Muscle layer of duodenum (tissue), 2 donors: ENCODE measurements at regions not wholly inside any gene's neighbourhood (a gene's known extent, or its start where the extent isn't known, plus 50 kb on each side); places are given as distances from the start of the nearest gene placed in this dataset.

ENCODE experiments used
- H3K27ac ChIP-seq: one replicate; pipeline ENCODE4 v1.7.0; 2013; ENCODE audit warnings: mild to moderate bottlenecking, low read length
- H3K27me3 ChIP-seq: one replicate; pipeline ENCODE4 v1.7.0; 2013; ENCODE audit warnings: low read depth, mild to moderate bottlenecking, control low read depth, low read length
- H3K36me3 ChIP-seq, 2 donors: one replicate each; pipeline ENCODE4 v1.7.0; 2013; ENCODE audit warnings: low read length in 2 of 2, control low read depth in 1 of 2, mild to moderate bottlenecking in 1 of 2; ENCODE audit not compliant: insufficient read depth in 2 of 2, control insufficient read depth in 1 of 2
- H3K4me1 ChIP-seq, 2 donors: one replicate each; pipeline ENCODE4 v1.7.0; 2013; ENCODE audit warnings: low read length in 2 of 2, mild to moderate bottlenecking in 2 of 2, control low read depth in 1 of 2, moderate library complexity in 1 of 2; ENCODE audit not compliant: insufficient read depth in 2 of 2, control insufficient read depth in 1 of 2
- H3K4me3 ChIP-seq, 2 donors: one replicate each; pipeline ENCODE4 v1.7.0; 2013; ENCODE audit warnings: low read length in 2 of 2, low read depth in 1 of 2, mild to moderate bottlenecking in 1 of 2
- H3K9me3 ChIP-seq, 2 donors: one replicate each; pipeline ENCODE4 v1.7.0; 2013; ENCODE audit warnings: low read length in 2 of 2, control low read depth in 1 of 2, mild to moderate bottlenecking in 1 of 2; ENCODE audit not compliant: control insufficient read depth in 1 of 2
- donor health status: healthy.

GRCh38 chr6:49038294-49038822, 424.7 kb downstream of the MMUT start:
- Histone ChIP-seq H3K36me3 (no peaks in the 10 kb centered on the region), H3K9me3 (no peaks in the 10 kb centered on the region), H3K27me3 (no peaks in the 10 kb centered on the region), H3K27ac (no peak overlapping the region), H3K4me1 (no peaks in the 10 kb centered on the region), H3K4me3 (no peak overlapping the region)

- H3K4me1 ChIP-seq: no peaks in the 10 kb centered on the region
- no peak overlapping the region for H3K4me3 ChIP-seq
- no peaks in the 10 kb centered on the region for H3K9me3 ChIP-seq
- no peaks in the 10 kb centered on the region for H3K36me3 ChIP-seq
- no peaks in the 10 kb centered on the region for H3K27me3 ChIP-seq
- no peak overlapping the region for H3K27ac ChIP-seq
These were observed 432.6 kb downstream of the MMUT start for GRCh38 chr6:49030251-49031020.

- Histone ChIP-seq H3K4me1 (no peaks in the 10 kb centered on the region), H3K9me3 (no peaks in the 10 kb centered on the region), H3K27ac (no peak overlapping the region), H3K36me3 (no peaks in the 10 kb centered on the region), H3K4me3 (no peak overlapping the region), H3K27me3 (no peaks in the 10 kb centered on the region)
These were observed 435.4 kb downstream of the MMUT start for GRCh38 chr6:49027644-49028043.

- no peaks in the 10 kb centered on the region for H3K36me3 ChIP-seq
- H3K4me1 ChIP-seq: no peaks in the 10 kb centered on the region
- H3K27me3 ChIP-seq: no peaks in the 10 kb centered on the region
- H3K27ac ChIP-seq: no peak overlapping the region
- H3K9me3 ChIP-seq: peaks cover 0 to 3% of the 10 kb centered on the region in 2 donors
- no peak overlapping the region for H3K4me3 ChIP-seq
These were observed 437.5 kb downstream of the MMUT start for GRCh38 chr6:49025273-49026240.

GRCh38 chr6:49004801-49005200, 458.3 kb downstream of the MMUT start:
- no peaks in the 10 kb centered on the region for H3K36me3 ChIP-seq
- H3K27me3 ChIP-seq: no peaks in the 10 kb centered on the region
- H3K27ac ChIP-seq: no peak overlapping the region
- no peak overlapping the region for H3K4me3 ChIP-seq
- H3K4me1 ChIP-seq: peaks cover 0 to 14% of the 10 kb centered on the region in 2 donors
- no peaks in the 10 kb centered on the region for H3K9me3 ChIP-seq

- Histone ChIP-seq H3K27ac (no peak overlapping the region), H3K4me1 (peaks cover 0 to 14% of the 10 kb centered on the region in 2 donors), H3K9me3 (no peaks in the 10 kb centered on the region), H3K4me3 (no peak overlapping the region), H3K27me3 (no peaks in the 10 kb centered on the region), H3K36me3 (no peaks in the 10 kb centered on the region)
These were observed 459.7 kb downstream of the MMUT start for GRCh38 chr6:49003348-49003747.

GRCh38 chr6:49001856-49002541, 461.1 kb downstream of the MMUT start:
- Histone ChIP-seq H3K27me3 (no peaks in the 10 kb centered on the region), H3K4me3 (no peak overlapping the region), H3K9me3 (no peaks in the 10 kb centered on the region), H3K27ac (no peak overlapping the region), H3K36me3 (no peaks in the 10 kb centered on the region), H3K4me1 (peaks cover 0 to 14% of the 10 kb centered on the region in 2 donors)

- no peaks in the 10 kb centered on the region for H3K27me3 ChIP-seq
- no peak overlapping the region for H3K4me3 ChIP-seq
- H3K36me3 ChIP-seq: no peaks in the 10 kb centered on the region
- H3K9me3 ChIP-seq: no peaks in the 10 kb centered on the region
- H3K4me1 ChIP-seq: peaks cover 0 to 14% of the 10 kb centered on the region in 2 donors
- no peak overlapping the region for H3K27ac ChIP-seq
These were observed 464.5 kb downstream of the MMUT start for GRCh38 chr6:48998574-48998973.

GRCh38 chr6:48996461-48997119, 466.5 kb downstream of the MMUT start:
- Histone ChIP-seq H3K27me3 (no peaks in the 10 kb centered on the region), H3K36me3 (no peaks in the 10 kb centered on the region), H3K9me3 (no peaks in the 10 kb centered on the region), H3K4me1 (no peaks in the 10 kb centered on the region), H3K27ac (no peak overlapping the region), H3K4me3 (no peak overlapping the region)

GRCh38 chr6:48994811-48995210, 468.2 kb downstream of the MMUT start:
- H3K27ac ChIP-seq: no peak overlapping the region
- H3K9me3 ChIP-seq: no peaks in the 10 kb centered on the region
- H3K36me3 ChIP-seq: no peaks in the 10 kb centered on the region
- H3K4me1 ChIP-seq: no peaks in the 10 kb centered on the region
- no peaks in the 10 kb centered on the region for H3K27me3 ChIP-seq
- no peak overlapping the region for H3K4me3 ChIP-seq
